ENCODE measurements at regions not wholly inside any gene's neighbourhood (a gene's known extent, or its start where the extent isn't known, plus 50 kb on each side); places are given as distances from the start of the nearest gene placed in this dataset.

DNA sequence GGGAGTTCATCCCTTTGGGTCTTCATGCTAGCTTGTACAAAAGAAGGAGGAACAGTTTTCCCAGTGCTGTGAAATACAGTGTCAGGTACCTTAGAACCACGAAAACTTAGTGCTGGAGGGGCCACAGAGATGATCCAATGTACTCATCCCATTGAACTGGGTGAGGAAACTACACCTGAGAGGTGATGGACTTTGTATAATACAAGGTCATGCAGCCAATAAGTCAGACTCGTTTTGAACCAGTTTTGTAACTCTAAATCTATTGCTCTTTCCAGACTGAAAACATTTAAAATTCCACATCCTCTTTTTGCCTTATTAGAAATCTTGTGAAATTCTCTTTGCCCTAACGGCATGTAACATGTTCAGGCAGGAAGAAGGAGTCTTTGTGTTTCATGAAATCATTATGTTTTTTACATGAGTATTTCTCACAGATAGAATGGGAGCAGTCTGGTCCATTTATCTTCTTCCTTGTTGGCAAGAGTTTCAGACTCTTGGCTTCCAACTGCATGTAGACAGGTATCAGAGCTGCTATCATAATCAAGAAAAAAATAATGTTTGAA, 146.8 kb upstream of the FBXL7 start:
- TF ChIP-seq, protein P1, sequence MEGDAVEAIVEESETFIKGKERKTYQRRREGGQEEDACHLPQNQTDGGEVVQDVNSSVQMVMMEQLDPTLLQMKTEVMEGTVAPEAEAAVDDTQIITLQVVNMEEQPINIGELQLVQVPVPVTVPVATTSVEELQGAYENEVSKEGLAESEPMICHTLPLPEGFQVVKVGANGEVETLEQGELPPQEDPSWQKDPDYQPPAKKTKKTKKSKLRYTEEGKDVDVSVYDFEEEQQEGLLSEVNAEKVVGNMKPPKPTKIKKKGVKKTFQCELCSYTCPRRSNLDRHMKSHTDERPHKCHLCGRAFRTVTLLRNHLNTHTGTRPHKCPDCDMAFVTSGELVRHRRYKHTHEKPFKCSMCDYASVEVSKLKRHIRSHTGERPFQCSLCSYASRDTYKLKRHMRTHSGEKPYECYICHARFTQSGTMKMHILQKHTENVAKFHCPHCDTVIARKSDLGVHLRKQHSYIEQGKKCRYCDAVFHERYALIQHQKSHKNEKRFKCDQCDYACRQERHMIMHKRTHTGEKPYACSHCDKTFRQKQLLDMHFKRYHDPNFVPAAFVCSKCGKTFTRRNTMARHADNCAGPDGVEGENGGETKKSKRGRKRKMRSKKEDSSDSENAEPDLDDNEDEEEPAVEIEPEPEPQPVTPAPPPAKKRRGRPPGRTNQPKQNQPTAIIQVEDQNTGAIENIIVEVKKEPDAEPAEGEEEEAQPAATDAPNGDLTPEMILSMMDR (IDR thresholded peaks at IDR 0.05; ENCODE audit: low read depth, low read length): no peak
- DNase-seq (ENCODE audit: low read depth in 2 of 2): no peak
- H3K4me3 ChIP-seq (replicated peaks in 1 of 2; ENCODE audit: low read depth in 2 of 2, low read length in 2 of 2): no peak overlapping the region

DNA sequence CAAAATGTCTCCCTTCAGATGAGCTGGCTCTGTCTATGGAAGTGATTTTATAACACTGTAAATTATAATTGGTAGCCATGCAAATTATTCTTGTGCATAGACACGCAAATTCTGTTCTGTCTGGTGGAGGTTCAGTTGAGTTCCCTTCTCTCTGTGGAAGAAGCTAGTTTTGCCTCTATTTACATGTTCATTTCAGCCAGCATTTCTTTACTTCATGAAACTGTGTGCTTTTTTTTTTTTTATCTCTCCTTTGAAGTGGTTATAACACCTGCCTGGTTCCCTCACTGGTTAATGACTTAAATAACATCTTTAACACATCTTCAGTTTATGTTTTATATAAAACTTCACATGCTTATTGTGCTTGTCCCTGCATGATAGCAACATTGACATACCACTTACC, 149.4 kb upstream of the FBXL7 start:
- TF ChIP-seq, protein P1 (IDR thresholded peaks at IDR 0.05; ENCODE audit: low read depth, low read length): no peak
- no peak overlapping the region for H3K4me3 ChIP-seq (replicated peaks in 1 of 2; ENCODE audit: low read depth in 2 of 2, low read length in 2 of 2)
- no peak for DNase-seq (ENCODE audit: low read depth in 2 of 2)

DNA sequence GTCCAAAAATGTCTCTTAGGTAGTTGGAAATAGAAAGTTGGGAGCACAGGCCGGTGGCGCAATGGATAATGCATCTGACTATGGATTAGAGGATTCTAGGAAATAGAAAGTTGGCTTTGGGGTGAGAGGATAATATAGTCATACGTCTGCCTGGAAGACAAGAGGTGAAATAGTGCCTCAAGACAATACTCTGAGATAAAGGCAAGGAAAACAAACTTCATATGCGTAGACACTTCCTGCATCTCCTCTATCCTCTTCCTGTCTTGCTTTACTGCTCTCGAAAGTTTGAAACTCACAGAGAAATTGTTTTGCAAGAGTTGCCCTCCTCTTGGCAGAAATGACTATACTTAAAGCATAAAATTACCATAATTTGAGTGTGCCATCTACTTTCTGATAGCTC, 153.2 kb upstream of the FBXL7 start:
- DNase-seq (ENCODE audit: low read depth in 2 of 2): no peak
- H3K4me3 ChIP-seq (replicated peaks in 1 of 2; ENCODE audit: low read depth in 2 of 2, low read length in 2 of 2): no peak overlapping the region
- TF ChIP-seq, protein P1 (IDR thresholded peaks at IDR 0.05; ENCODE audit: low read depth, low read length): no peak

DNA sequence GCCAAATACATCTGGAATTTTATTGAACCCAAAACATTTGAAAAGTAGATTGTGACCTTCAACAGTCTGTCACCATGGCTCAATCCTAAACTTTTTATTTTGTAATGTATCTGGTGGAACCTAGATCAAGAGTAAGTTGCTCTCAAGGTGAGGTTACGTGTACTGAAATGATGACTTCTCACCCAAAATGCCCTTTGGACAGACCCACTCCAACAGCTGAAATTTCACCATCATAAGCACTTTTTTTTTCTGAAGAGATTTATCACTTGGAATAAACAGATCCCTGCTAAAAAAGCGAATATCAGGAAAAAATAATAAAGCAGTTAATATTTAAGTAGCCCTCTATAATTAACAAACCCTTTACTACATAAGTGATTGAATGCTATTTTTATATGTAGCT, 155.0 kb upstream of the FBXL7 start:
- DNase-seq (ENCODE audit: low read depth in 2 of 2): no peak
- no peak overlapping the region for H3K4me3 ChIP-seq (replicated peaks in 1 of 2; ENCODE audit: low read depth in 2 of 2, low read length in 2 of 2)
- TF ChIP-seq, protein P1 (IDR thresholded peaks at IDR 0.05; ENCODE audit: low read depth, low read length): no peak

DNA sequence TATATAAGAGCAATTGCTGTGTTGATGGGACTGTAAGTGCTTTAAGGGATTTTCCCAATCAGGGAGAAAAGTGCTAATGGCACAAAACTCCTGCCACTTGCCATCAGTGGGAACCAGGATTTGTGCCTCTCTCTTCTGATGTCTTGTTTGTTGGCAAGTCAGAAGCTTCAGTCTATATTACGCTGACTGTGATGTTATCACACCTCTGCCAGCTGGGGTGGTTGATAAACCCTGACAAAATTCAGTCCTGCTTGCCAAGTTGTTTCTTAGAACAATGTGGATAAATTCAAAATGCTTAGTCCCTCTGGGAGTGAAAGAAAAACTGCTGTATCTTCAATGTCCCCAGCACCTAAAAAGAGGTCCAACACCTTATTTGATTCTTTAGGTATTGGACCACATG, 161.4 kb upstream of the FBXL7 start:
- no peak overlapping the region for H3K4me3 ChIP-seq (replicated peaks in 1 of 2; ENCODE audit: low read depth in 2 of 2, low read length in 2 of 2)
- DNase-seq (ENCODE audit: low read depth in 2 of 2): no peak
- TF ChIP-seq, protein P1 (IDR thresholded peaks at IDR 0.05; ENCODE audit: low read depth, low read length): no peak

DNA sequence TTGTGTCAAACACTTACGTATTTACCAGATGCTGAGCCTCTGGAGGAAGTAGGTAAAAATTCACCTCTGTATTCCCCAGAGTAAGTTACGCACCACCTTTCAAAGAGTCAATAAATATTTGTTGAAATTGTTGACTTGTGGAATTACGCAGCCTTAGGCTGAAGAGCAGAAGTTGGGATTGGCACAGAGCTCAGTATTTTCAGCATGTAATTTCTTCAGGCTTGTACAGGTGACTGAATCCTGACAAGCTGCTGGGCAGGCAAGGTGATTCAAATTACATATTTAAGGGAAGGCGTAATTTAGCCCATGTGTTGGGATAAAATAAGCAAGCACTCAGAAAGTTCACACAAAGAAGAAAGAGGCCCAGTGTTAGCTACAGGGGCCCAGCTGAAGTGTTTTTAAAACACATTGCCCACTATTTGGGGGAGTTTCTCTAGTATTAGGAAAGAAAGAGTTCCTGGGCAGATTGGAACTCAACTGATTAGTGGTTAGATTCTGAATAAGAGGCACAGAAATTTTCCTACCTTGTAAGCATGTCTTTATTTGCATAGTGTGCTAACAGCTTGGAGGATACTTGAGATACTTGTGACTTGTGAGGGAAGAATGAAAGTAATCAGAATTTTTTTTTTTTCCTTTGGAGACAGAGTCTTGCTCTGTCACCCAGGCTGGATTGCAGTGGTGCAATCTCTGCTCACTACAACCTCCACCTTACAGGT, 165.3 kb upstream of the FBXL7 start:
- no peak for DNase-seq (ENCODE audit: low read depth in 2 of 2)
- TF ChIP-seq, protein P1 (IDR thresholded peaks at IDR 0.05; ENCODE audit: low read depth, low read length): no peak
- no peak overlapping the region for H3K4me3 ChIP-seq (replicated peaks in 1 of 2; ENCODE audit: low read depth in 2 of 2, low read length in 2 of 2)

All from cardiac fibroblast (primary cell).